ENCODE measurements at regions not wholly inside any gene's neighbourhood (a gene's known extent, or its start where the extent isn't known, plus 50 kb on each side); places are given as distances from the start of the nearest gene placed in this dataset.

GRCh38 chr22:47515384-47516125 is 753.1 kb downstream of the TBC1D22A start:
- TF ChIP-seq POLR2AphosphoS5 (IDR thresholded peaks at IDR 0.05; ENCODE audit: low read depth), result no peak
- no peak for TF ChIP-seq GABPA (IDR thresholded peaks at IDR 0.05; ENCODE audit: low read depth)
- TF ChIP-seq CTCF (IDR thresholded peaks at IDR 0.05; ENCODE audit: insufficient read depth, low read length), result no peak
- no peak for TF ChIP-seq REST (IDR thresholded peaks at IDR 0.05; ENCODE audit: insufficient replicate concordance, low read depth)
- TF ChIP-seq SPI1 (IDR thresholded peaks at IDR 0.05; ENCODE audit: borderline replicate concordance, low read depth), result no peak
- H3K27ac ChIP-seq (replicated peaks), result no peak overlapping the region
- H3K4me3 ChIP-seq (replicated peaks; ENCODE audit: insufficient read depth, low read length), result no peak overlapping the region
- no peaks in the 10 kb centered on the region for H3K27me3 ChIP-seq (ENCODE audit: insufficient read depth, poor library complexity, severe bottlenecking)
- DNase-seq (ENCODE audit: low read depth in 1 of 2, low spot score in 1 of 2), result no peak

- Histone ChIP-seq H3K27ac (replicated peaks) (no peak overlapping the region), H3K4me3 (replicated peaks; ENCODE audit: insufficient read depth, low read length) (no peak overlapping the region), H3K27me3 (ENCODE audit: insufficient read depth, poor library complexity, severe bottlenecking) (no peaks in the 10 kb centered on the region)
- TF ChIP-seq POLR2AphosphoS5 (IDR thresholded peaks at IDR 0.05; ENCODE audit: low read depth) (no peak), GABPA (IDR thresholded peaks at IDR 0.05; ENCODE audit: low read depth) (no peak), REST (IDR thresholded peaks at IDR 0.05; ENCODE audit: insufficient replicate concordance, low read depth) (no peak), SPI1 (IDR thresholded peaks at IDR 0.05; ENCODE audit: borderline replicate concordance, low read depth) (no peak), CTCF (IDR thresholded peaks at IDR 0.05; ENCODE audit: insufficient read depth, low read length) (no peak)
- DNase-seq (ENCODE audit: low read depth in 1 of 2, low spot score in 1 of 2), result no peak
Observed at GRCh38 chr22:47512617-47513016, 750.2 kb downstream of the TBC1D22A start.

GRCh38 chr22:47504962-47505361 is 742.5 kb downstream of the TBC1D22A start:
- Histone ChIP-seq H3K27ac (replicated peaks) (no peak overlapping the region), H3K4me3 (replicated peaks; ENCODE audit: insufficient read depth, low read length) (no peak overlapping the region), H3K27me3 (ENCODE audit: insufficient read depth, poor library complexity, severe bottlenecking) (no peaks in the 10 kb centered on the region)
- TF ChIP-seq REST (IDR thresholded peaks at IDR 0.05; ENCODE audit: insufficient replicate concordance, low read depth), result no peak
- no peak for TF ChIP-seq POLR2AphosphoS5 (IDR thresholded peaks at IDR 0.05; ENCODE audit: low read depth)
- TF ChIP-seq CTCF (IDR thresholded peaks at IDR 0.05; ENCODE audit: insufficient read depth, low read length), result no peak
- no peak for TF ChIP-seq GABPA (IDR thresholded peaks at IDR 0.05; ENCODE audit: low read depth)
- TF ChIP-seq SPI1 (IDR thresholded peaks at IDR 0.05; ENCODE audit: borderline replicate concordance, low read depth), result no peak
- no peak for DNase-seq (ENCODE audit: low read depth in 1 of 2, low spot score in 1 of 2)

Measured in HL-60 (cell line).